ENCODE measurements at regions not wholly inside any gene's neighbourhood (a gene's known extent, or its start where the extent isn't known, plus 50 kb on each side); places are given as distances from the start of the nearest gene placed in this dataset.

- no peak for TF ChIP-seq CTCF (IDR thresholded peaks at IDR 0.05; ENCODE audit: low read depth, low read length, poor library complexity, severe bottlenecking)
- TF ChIP-seq EZH2phosphoT487 (IDR thresholded peaks at IDR 0.05; ENCODE audit: borderline replicate concordance, low read length), result no peak
These were observed 294.5 kb upstream of the LMCD1 start for GRCh38 chr3:8206971-8207617.

Measured in DOHH2 (cell line).